ENCODE measurements at regions not wholly inside any gene's neighbourhood (a gene's known extent, or its start where the extent isn't known, plus 50 kb on each side); places are given as distances from the start of the nearest gene placed in this dataset.

DNA sequence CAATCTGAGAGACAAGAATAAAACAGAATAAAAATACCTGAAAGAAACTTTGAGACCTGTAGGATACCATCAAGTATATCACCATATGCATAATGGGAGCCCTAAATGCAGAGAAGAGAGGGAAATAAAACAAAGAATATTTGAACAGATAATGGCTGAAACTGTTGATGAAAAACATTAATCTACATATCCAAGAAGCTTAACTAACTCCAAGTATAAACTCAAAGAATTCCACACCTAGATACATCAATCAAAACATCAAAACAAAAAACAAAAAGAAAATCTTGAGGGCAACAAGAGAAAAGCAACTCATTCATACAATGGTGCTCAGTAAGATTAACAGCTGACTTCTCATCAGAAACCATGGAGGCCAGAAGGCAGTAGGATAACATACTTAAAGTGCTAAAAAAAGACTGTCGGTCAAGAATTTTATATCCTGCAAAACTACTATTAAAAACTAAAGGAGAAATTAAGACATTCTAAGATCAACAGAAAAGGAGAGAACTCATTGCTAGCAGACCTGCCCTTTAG lies 101.6 kb downstream of the FOXD1 start:
- TF ChIP-seq CEBPB (IDR thresholded peaks at IDR 0.05) (no peak), TCF12 (IDR thresholded peaks at IDR 0.05; ENCODE audit: low read depth) (no peak), EP300 (IDR thresholded peaks at IDR 0.05; ENCODE audit: borderline replicate concordance) (no peak), EGR1 (IDR thresholded peaks at IDR 0.05) (no peak), CREB1 (IDR thresholded peaks at IDR 0.05; ENCODE audit: low read depth) (no peak), NFIC (IDR thresholded peaks at IDR 0.05) (no peak), RAD21 (IDR thresholded peaks at IDR 0.05; ENCODE audit: low read depth) (no peak), ZBTB7A (IDR thresholded peaks at IDR 0.05; ENCODE audit: low read depth) (no peak)
- TF ChIP-seq, protein P1, sequence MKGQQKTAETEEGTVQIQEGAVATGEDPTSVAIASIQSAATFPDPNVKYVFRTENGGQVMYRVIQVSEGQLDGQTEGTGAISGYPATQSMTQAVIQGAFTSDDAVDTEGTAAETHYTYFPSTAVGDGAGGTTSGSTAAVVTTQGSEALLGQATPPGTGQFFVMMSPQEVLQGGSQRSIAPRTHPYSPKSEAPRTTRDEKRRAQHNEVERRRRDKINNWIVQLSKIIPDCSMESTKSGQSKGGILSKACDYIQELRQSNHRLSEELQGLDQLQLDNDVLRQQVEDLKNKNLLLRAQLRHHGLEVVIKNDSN (IDR thresholded peaks at IDR 0.05): no peak
- TF ChIP-seq, protein P2, sequence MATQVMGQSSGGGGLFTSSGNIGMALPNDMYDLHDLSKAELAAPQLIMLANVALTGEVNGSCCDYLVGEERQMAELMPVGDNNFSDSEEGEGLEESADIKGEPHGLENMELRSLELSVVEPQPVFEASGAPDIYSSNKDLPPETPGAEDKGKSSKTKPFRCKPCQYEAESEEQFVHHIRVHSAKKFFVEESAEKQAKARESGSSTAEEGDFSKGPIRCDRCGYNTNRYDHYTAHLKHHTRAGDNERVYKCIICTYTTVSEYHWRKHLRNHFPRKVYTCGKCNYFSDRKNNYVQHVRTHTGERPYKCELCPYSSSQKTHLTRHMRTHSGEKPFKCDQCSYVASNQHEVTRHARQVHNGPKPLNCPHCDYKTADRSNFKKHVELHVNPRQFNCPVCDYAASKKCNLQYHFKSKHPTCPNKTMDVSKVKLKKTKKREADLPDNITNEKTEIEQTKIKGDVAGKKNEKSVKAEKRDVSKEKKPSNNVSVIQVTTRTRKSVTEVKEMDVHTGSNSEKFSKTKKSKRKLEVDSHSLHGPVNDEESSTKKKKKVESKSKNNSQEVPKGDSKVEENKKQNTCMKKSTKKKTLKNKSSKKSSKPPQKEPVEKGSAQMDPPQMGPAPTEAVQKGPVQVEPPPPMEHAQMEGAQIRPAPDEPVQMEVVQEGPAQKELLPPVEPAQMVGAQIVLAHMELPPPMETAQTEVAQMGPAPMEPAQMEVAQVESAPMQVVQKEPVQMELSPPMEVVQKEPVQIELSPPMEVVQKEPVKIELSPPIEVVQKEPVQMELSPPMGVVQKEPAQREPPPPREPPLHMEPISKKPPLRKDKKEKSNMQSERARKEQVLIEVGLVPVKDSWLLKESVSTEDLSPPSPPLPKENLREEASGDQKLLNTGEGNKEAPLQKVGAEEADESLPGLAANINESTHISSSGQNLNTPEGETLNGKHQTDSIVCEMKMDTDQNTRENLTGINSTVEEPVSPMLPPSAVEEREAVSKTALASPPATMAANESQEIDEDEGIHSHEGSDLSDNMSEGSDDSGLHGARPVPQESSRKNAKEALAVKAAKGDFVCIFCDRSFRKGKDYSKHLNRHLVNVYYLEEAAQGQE (IDR thresholded peaks at IDR 0.05; ENCODE audit: low read depth): no peak

DNA sequence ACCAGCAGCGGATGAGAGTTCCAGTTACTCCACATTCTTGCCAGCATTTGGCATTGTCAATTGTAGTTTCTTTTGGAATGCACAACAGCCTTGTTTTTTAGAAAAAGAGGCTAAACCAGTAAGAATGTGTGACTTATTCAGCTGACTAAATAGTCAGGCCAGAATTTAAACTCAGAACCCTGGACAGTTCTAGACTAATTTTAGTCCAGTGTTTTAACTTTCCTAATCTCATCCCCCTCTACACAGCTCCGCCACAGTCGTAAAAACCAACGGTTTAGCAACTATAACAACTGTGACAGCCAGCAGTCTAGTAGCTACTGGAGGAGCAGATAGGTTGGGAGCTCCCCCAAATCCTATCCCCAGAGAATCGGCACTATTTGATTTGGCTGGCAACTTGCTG lies 103.7 kb downstream of the FOXD1 start:
- no peak for TF ChIP-seq ZBTB7A (IDR thresholded peaks at IDR 0.05; ENCODE audit: low read depth)
- TF ChIP-seq, protein P2 (IDR thresholded peaks at IDR 0.05; ENCODE audit: low read depth): peak; percentile 73

DNA sequence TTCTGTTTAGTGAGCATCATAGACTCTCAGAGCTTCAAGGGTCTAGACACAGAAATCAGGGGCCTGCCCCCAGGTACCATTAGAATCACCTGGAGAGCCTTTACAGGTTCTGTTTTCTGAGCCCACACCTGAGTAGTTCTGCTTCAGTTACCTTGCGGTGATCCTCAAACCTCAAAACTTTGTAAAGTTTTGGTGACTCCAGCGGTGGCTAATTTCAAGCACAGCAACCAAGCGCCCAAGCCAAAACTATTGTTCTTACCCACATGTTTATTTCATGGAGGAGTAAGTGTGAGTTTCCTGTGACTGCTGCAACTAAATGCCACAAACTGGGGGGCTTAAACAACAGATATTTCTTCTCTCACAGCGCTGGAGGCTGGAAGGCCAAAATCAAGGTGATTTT lies 108.9 kb downstream of the FOXD1 start:
- TF ChIP-seq, protein P3, sequence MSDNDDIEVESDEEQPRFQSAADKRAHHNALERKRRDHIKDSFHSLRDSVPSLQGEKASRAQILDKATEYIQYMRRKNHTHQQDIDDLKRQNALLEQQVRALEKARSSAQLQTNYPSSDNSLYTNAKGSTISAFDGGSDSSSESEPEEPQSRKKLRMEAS (IDR thresholded peaks at IDR 0.05): no peak
- no peak for TF ChIP-seq EP300 (IDR thresholded peaks at IDR 0.05; ENCODE audit: borderline replicate concordance)
- no peak for TF ChIP-seq RAD21 (IDR thresholded peaks at IDR 0.05; ENCODE audit: low read depth)
- TF ChIP-seq YY1 (IDR thresholded peaks at IDR 0.05; ENCODE audit: low read depth): no peak
- no peak for TF ChIP-seq TEAD4 (IDR thresholded peaks at IDR 0.05)

DNA sequence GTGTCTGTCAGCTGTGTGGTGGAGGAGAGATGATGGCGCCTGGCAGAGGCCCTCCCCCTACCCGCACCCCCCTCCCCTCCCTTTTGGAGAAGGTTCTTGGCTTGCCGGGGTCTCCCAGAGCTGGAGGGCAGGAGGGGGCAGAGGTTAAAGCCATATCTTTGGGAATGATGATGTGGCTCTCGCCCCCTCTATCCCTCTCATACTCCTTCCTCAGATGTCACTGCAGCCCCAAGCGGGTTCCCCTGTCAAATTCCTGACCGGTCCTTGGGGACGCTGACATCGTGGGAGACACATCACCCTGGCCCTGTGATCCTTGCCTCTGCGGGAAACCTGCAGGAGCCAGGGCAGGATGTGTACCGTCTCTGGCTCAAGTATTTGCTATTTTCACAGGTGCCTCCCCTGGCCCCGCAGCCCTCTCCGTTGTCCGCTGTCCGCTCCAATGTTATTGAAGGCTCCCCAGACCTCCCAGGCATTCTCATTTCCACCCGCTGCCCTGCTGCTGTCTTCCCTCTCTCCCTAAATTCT lies 109.5 kb downstream of the FOXD1 start:
- no peak for TF ChIP-seq CREB1 (IDR thresholded peaks at IDR 0.05; ENCODE audit: low read depth)
- TF ChIP-seq TCF12 (IDR thresholded peaks at IDR 0.05; ENCODE audit: low read depth): no peak
- no peak for TF ChIP-seq EGR1 (IDR thresholded peaks at IDR 0.05)
- TF ChIP-seq, protein P1 (IDR thresholded peaks at IDR 0.05): no peak
- no peak for TF ChIP-seq CEBPB (IDR thresholded peaks at IDR 0.05)
- TF ChIP-seq ZBTB7A (IDR thresholded peaks at IDR 0.05; ENCODE audit: low read depth): no peak
- TF ChIP-seq, protein P3 (IDR thresholded peaks at IDR 0.05): no peak
- no peak for TF ChIP-seq YY1 (IDR thresholded peaks at IDR 0.05; ENCODE audit: low read depth)
- no peak for TF ChIP-seq EP300 (IDR thresholded peaks at IDR 0.05; ENCODE audit: borderline replicate concordance)
- TF ChIP-seq TEAD4 (IDR thresholded peaks at IDR 0.05): no peak
- TF ChIP-seq, protein P2 (IDR thresholded peaks at IDR 0.05; ENCODE audit: low read depth): no peak

DNA sequence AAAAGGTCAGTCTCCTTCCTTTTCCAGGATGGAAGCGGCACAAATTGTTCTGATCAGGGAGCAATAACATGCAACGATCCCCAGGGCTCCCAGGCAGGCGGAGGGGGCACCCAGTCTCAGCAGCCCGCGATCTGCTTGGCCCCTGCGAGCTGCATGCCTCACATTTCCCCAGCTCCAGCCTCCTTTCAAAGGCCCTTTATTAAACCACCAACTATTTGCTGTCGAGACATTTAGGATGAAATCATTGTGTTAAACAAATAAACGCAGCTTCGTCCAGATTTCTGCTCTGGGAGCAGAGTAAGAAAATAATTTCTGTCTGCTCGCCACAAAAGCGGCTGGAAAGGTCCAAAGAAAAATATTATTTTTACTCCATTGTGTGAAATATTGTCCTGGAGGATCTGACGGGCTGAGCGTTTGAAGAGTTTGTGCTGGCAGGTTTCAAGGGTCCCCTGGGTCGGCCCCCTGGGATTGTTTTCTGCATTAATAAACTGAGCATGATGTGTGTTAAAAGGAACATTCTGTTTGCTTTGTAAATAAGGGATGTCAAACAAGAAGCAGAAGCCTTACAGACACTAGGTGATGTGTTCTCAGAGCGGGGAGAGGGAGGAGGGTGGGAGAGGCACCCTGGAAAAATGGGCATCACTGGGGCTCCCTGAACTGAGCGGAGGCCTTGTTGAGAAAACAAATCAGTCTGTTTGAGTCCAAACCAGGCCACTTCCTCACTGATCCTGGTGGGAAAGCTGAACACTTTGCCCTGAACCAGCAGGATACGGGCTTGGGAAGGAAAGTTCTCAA lies 110.1 kb downstream of the FOXD1 start:
- TF ChIP-seq EGR1 (IDR thresholded peaks at IDR 0.05): no peak

Data from Ishikawa (cell line).